ENCODE measurements at regions not wholly inside any gene's neighbourhood (a gene's known extent, or its start where the extent isn't known, plus 50 kb on each side); places are given as distances from the start of the nearest gene placed in this dataset.

DNA sequence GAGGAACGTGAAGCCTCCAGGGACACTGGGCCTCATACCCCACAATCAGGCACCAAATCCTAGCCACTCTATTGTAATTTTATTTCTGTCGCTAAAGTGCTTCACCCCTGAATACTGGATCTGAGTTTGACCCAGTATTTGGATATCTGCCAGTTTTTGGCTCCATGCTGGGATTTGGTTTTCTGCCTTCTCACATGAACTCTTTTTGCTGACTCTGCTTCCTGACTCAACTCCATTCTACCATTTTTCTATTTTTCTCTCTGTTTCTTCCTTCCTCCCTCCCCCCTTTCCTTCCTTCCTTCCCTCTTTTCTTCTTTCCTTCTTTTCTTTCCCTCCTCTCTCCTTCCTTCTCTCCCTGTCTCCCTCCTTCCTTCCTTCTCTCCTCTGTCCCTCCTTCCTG, 151.3 kb upstream of the GJB5 start:
- TF ChIP-seq, protein P1, sequence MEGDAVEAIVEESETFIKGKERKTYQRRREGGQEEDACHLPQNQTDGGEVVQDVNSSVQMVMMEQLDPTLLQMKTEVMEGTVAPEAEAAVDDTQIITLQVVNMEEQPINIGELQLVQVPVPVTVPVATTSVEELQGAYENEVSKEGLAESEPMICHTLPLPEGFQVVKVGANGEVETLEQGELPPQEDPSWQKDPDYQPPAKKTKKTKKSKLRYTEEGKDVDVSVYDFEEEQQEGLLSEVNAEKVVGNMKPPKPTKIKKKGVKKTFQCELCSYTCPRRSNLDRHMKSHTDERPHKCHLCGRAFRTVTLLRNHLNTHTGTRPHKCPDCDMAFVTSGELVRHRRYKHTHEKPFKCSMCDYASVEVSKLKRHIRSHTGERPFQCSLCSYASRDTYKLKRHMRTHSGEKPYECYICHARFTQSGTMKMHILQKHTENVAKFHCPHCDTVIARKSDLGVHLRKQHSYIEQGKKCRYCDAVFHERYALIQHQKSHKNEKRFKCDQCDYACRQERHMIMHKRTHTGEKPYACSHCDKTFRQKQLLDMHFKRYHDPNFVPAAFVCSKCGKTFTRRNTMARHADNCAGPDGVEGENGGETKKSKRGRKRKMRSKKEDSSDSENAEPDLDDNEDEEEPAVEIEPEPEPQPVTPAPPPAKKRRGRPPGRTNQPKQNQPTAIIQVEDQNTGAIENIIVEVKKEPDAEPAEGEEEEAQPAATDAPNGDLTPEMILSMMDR (IDR thresholded peaks at IDR 0.05; ENCODE audit: borderline replicate concordance, extremely low read depth, low read length, poor library complexity, severe bottlenecking): no peak
- TF ChIP-seq EZH2 (IDR thresholded peaks at IDR 0.05; ENCODE audit: borderline replicate concordance, low read depth, low read length, severe bottlenecking): no peak

Measured in DND-41 (cell line).